ENCODE measurements at regions not wholly inside any gene's neighbourhood (a gene's known extent, or its start where the extent isn't known, plus 50 kb on each side); places are given as distances from the start of the nearest gene placed in this dataset.
"Not testable (repeated sequence)": the region's sequence is repeated elsewhere in the genome, so short reads cannot be mapped to it uniquely, and the experiment has no call there.

DNA sequence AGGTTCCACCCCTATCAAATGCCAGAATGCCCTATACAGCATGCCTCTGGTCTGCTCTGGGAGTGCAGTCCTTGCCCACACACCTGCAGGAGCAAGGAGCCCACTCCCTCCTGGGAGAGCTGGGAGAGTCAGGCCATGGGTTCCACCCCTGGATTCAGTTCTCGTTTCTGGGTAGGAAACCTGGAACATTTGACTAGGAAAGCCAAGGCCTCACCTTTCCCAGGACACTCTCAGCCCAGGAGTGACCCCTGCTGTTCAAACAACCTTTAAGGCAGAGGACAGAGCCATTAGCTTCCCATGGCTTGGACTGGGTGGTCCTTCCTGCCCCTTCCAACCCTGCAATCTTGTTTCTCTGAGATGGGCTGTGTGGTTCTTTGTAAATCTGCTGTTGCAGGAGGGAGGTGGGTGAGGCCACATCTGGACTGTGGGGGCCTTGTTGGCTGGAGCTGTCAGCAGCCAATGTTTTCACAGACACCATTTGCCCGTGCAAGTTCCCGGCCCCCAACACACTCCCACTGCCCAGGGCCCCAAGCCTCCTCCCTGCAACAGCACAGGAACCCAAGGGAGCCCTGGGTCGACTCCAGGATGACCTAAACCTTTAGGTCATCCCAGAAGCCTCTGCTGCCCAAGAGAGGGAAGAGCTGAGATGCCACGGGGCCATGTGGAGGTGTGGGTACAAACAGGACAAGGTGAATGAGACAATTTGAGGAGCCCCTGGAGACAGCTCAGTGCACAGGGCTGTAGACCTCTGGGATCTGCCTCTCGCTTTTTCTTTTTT is 104.4 kb downstream of the PJA1 start:
- DNase-seq, result no peak

DNA sequence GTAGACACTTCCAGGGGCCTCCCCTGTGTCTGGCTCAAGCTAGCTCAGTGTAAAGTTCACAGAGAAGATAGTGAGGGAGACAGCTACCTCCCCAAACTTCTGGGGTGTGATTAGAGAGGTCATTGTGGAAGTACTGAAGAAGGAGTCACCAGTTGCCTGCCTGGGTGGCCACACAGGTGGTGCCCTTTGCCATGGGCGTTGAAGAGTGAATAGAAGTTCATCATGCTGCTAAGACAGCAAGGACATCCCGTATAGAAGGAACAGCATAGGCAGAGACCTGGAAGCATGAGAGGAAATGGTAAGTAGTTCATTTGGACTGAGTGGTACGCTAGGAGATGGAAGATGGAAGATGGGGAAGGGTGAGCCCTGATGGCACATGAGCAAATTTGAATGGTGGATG is 110.1 kb downstream of the PJA1 start:
- DNase-seq, result no peak

DNA sequence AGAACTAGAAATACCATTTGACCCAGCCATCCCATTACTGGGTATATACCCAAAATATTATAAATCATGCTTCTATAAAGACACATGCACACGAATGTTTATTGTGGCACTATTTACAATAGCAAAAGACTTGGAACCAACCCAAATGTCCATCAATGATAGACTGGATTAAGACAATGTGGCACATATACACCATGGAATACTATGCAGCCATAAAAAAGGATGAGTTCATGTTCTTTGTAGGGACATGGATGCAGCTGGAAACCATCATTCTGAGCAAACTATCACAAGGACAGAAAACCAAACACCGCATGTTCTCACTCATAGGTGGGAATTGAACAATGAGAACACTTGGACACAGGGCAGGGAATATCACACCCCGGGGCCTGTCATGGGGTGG is 110.8 kb downstream of the PJA1 start:
- not testable (repeated sequence) for DNase-seq

DNA sequence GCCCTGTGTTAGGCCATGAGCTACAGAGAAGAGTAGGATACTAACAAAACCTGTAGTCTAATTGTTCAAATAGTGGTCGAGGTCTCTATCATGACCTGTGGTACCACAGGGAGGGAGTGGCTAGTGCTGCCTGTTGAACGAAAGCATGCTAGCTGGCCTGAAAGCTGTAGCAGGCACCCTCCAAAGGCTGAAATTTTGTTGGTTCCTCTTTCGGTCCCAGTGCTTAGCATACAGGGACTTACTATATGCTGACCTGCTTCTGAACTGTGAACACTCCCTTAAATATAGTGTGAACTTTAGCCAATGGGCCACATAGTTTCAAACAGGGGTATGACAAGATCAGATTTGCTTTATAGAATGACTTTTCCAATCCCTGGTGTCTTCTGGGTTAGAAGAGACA is 113.4 kb downstream of the PJA1 start:
- DNase-seq, result no peak

DNA sequence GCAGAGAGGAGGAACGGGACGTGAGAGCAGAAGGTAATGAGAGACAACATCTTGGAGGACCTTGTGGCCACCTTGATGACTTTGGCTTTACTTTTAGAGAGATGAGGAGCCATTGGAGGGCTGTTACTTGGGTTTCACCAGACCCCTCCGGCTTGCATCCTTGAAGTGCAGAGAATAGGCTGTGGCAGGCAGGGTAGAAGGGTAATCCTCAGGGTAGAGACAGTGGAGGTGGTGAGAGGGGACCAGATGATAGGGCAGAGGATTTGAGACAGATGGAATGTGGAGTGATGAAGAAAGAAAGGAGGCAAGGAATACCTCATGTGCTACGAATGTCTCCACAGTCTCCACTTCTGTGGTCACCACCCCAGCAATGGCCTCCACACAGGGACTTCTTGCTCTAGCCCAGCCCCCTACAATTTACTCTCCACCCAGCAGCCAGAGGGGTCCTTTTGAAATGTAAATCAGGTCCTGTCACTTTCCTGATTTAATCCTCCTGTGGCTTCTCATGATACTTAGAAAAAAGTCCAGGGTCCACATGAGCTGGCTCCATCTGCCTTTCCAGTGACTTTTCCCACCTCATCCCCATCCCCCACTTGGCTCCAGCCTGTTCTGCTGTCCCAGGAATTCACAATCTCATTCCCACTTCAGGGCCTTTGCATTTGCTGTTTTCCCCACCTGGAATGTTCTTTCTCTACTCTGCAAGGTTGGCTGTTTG is 115.0 kb downstream of the PJA1 start:
- no peak for DNase-seq

DNA sequence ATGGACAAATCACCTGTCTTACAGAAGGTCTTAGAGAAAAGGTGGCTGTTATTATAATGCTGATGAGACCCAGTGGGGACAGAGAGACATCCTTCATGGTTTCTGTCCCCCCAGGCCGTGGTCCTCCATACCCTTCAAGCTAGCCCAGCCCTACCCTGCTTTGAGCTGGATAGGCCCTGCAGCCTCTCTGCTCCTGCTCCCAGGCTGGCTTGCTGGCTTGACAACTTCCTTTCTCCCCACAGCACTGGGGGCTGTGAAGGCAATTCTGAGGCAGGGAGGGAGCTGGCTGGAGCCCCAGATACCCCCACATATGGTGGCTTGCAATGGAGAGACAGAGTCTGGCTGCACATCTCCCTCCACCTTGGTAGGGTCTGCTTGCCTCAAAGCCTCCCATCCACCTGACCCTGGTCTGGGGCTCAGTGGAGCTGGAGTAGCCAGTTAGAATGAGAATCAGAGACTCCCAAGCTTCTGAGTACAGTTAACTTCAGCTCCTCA is 118.2 kb downstream of the PJA1 start:
- no peak for DNase-seq

DNA sequence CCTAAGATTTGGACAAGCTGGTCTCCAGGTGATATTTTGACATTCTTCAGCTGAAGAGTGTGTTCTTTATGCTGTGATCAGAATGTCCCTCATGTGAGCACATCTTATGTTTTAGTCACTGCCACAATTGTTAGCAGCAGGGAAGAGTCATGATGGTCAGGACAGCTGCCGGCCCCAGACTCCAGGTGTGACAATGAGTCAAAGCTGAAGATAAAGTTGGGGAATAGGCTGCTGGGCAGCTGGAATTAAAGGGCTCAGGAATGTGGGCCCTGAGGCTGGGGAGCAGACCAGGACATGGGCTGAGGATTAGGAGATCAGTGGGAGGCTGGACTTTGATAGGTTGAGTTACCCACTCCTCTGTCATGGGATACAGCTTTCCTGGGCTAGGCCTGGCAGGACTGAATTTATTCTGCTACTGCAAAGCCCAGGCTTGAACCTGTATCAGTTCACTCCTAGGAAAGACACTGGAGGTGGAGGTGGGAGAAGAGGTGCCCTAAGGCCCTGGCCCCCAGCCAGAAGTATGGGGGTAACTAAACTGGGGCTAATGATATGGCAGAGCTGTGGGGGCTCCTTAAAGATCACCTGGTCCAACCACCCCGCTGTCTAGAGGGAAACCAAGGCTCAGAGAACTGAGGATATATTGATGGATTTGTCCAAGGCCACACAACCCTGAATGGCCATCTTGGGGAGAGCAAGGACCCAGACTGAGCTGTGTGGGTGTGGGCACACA is 119.5 kb downstream of the PJA1 start:
- DNase-seq, result no peak

DNA sequence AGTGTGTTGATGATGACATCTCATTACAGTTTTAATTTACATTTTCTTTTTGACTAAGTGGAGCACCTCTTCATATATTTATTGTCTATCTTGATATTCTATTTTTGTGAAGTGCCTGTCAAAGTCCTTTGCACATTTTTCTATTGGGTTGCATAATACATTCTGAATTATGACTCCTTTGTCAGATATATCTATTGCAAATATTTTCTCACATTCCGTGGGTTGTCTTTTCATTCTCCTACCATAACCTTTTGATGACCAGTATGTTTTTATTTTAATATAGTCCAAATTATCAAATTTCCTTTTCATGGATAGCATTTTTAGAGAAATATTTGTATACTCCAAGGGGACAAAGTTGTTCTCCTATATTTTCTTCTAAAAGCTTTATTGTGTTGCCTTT is 126.4 kb downstream of the PJA1 start:
- DNase-seq, result no peak

DNA sequence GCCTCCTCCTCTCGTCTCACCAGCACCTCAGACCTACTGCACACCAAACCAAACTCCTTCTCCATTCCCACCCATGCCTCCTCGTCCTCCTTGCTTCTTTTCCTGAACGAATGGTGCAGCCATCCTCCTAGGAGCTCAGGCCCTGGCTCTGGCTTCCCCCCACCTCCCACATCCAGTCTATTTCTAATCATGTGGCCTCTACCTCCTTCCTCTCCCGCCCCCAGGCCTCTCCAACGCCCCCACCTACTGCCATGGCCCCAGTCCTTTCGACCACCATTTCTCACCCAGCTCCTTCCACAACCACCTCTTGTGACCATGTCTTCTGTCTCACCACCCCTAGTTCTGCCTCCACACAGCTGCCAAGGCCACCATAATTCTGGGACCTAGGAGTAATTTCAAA is 127.1 kb downstream of the PJA1 start:
- no peak for DNase-seq

DNA sequence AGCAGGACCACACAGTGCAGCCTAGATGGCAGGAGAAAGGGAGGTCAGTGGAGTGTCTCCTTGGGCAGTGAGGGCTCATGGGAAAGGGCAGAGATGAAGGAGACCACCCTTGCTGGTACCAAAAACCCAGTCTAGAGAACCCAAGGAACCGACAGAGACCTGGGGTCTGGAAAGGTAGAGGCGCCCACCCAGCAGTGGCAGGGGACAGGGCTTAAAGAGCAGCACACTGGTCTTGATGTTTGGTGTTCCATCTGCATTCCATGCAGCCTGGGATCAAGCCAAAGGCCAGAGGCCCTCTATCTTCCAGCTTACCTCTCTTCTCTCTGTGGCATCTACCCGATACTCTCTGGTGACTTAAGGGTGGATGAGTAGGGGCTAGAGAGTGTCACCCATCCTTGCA is 127.5 kb downstream of the PJA1 start:
- no peak for DNase-seq

DNA sequence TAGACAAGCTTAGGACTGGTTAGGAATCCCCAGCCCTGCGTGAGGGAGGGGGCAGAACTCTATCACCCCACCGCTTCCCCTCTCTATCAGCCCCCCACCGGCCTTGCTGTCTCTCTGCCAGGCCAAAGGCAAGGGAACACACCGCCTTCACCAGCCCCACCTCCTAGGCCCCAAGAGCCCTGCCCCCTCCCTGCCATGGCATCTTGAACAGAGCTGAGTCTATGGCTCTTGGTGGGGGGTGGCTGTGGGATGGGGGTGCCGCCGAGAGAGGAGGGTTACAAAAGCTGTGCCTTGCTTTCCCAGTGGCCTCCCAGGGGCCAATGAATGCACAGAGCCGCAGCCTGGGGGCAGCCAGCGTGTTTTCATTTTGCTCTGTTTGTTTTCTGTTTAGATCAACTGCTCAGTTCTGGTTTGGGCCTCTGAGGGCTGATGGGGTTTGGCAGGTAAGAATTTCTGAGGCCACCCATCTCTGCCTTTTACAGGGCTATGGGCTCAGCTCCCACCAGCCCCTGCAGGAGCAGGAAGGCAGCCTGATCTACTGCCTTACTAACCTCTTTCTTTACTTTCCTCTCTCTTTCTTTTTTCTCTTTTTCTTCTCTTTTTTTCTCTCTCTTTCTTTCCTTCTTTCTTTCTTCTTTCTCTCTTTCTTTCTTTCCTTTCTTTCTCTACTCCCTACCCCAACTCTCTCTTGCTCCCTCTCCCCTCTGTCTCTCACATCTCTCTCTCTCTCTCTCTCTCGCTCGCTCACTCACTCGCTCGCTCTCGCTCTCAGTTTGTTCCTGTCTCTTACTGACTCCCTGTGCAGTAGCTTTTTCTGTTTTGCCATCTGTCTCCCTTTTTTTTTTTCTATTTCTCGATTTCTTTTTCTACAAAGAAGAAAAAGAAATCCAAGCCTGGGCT is 128.3 kb downstream of the PJA1 start:
- DNase-seq, result no peak

DNA sequence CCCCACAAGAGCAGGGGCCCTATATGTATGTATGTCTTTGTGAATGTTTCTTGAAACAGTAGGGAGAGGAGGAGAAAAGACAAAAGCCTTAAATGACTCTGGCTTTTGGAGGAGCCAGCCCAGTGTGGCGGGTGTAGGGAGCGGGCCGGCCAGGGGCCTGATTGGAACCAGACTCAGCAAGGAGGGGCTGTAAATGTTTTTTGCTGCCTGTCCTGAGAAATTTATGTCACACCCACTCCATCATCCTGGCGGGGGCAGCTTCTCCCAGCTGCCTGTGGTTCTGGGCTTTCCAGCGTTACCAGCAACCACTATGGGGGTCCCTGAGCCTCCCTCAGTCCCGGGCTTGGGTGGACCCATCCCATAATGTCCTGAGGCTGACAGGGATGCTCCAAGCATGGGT is 130.8 kb downstream of the PJA1 start:
- DNase-seq, result no peak

DNA sequence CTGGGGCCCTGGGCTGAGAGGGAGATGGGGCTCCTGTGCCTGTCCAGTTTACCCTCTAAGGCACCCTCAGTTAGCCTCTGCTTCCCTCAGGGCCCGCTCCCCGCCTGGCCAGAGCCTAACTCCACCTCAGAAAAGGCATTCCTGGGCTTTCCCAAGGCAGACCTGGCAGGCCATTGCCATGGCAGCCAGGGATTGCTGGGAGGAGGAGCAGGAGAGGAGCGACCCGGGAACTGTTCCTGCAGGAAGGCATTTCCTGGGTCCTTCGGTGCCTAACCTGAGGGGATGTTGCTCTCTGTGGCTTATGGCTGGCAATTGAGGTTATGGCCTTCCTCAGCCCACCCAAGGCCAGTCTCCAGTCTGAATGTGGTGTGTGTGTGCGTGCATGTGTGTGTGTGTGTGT is 131.3 kb downstream of the PJA1 start:
- DNase-seq, result no peak

DNA sequence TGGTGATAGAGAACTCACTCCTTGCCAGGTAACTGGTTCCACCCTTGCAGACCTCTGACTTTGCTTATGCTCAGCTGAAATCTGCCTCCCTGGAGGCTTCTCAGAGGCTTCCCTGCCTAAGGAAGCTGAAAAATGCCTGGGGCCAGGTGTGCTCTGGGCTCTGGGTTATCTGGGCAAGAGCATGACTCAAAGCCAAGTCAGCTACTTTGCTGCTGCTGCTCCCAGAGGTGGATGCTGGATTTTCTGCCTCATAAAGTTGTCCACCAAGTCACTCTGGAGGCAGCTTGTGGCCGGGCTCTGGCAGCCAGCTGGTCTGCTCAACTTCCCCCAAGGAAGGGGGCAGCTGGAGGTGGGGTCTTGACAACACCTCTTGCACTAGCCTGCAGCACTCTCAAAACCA is 132.7 kb downstream of the PJA1 start:
- DNase-seq, result no peak

DNA sequence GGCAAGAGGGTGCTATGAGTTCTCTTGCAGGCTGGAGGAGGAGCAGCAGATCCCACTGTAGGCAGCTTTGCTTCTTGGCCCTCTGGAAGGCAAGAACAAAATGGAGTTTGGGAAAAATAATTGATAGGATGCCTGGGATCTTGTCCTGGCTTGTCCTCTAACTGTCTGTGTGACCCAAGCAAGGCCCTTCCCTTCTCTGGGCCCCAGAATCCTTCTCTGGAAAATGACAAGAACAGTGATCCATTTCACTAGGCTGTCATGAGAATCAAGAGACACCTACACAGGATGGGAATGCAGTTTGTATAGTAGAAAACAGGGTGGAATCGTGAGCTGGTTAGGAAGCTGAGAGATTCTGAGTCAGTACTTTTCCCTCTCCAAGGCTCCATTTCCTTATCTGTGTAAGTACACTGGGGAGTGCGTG is 133.3 kb downstream of the PJA1 start:
- DNase-seq, result no peak

DNA sequence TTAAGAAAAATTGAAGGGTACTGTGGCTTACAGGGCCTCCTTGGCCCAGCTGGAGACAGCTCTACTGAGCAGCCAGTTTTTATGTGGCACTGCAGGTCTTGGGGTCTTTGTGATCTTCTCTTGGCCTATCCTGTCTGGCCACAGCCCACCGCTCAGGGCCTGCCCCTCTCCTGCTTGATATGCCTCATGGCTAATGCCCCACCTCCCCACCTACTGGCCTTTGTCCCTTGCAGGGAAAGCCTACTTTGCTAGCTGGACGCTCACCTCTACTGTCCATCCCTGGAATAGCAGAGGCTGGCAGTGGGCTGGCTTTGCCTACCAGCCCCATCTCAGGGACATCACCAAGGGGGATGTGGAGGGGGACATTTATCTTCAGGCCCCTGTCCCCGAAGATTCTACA is 134.1 kb downstream of the PJA1 start:
- no peak for DNase-seq

DNA sequence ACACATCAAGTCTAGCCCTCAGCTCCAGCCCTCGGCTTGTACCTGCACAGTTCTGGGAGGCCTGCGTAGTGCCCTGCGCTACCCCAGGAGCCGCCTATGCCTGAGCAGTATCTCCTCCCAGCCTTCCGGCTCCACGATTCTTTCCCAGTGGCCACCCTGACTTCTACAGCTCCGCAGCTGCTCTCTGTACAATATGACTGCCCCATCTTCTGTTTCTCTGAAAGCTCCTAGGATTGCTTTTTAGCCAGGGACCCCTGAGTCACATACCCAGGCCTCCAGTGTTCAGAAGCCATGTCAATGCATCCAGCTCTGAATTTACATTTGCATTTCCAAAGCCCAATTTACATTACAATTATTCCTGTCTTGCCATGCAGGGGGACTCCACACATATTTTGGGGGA is 135.5 kb downstream of the PJA1 start:
- DNase-seq, result no peak

DNA sequence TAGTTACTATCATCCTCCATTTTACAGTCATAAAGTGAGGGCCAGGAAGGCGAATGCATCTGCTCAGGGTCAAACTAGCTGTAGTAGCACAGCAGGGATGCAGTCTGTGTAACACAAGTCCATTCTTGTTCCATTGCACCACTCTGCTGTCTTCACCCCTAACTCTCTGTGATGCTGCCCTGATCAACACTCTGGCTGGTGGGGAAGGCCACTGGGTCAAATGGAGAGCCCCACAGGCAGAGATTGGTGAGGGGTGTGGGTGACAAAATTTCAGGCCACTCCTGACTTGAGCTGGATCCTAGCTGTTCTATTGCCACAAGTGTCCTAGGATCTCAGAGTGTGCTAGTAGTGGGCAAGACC is 136.5 kb downstream of the PJA1 start:
- no peak for DNase-seq

DNA sequence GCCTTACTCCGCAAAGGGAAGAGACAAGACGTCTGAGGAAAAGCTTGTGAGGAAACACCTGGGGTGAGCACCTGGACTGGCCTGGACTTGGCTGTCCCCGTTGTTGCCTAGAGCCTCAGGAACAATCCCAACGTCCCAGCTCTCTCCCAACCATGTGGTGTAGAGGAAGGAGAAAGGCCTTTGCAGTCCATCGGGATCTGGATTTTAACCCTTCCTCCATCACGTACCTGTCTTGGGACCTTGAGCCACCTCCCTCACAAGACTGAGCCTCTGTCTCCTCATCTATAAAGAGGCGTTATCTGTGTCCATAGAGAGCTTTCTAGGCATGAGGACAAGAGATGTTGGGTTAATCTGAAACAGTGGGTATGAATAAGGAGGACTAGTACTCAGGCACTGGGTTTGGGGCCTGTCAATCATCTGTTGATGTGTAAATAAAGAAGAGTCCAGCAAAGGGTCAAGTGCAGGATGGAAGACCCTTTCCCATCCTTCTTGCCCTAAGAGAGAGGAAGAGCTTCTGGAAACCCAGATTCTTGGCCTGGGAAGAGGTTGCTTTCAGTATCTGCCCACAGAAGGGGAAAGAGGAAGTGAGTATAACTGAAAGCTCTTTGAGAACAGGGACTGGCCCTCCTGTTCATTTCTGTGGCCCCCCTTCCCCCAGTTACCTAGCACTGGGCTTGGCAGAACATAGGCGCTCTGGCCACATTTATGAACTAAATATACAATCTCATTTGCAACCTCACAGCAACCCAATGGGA is 137.1 kb downstream of the PJA1 start:
- peak; percentile 1 for DNase-seq

DNA sequence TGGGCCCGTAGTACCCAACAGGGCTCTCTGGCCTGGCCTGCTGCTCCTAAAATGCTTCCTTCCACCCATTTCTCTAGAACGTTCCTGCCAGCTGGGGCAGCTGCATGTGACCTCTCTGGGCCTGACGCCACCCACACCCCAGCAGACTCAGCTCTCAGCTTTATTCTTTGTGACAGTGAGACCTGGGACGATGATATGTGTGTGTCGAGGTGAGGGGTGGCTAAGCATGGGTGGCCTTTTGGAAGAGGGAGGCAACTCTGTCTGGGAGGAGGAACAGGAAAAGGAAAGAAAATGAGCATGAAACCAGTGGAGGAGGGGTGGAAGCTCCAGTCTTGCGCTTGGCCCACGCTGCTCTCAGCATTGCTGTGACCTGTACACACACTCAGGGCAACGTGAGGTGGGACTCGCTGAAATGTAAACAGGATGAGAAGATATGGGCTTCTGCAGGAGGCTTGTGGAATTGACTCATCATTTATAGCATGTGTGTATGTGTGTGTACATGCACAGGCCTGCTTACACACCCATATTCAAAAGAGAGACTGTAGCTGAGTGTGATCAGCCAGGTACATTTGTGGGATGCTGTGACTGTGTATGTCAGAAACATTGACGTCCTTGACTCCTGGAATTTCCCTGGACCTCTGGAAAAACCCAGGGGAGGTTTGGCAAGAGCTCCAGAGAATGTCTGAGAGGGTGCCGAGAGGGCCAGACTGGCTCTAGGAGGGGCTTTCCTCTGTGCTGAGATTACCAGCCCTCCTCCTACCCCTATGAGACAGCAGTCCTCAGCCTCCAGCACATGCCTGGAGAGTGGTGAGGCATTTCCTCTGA is 137.9 kb downstream of the PJA1 start:
- DNase-seq, result no peak

DNA sequence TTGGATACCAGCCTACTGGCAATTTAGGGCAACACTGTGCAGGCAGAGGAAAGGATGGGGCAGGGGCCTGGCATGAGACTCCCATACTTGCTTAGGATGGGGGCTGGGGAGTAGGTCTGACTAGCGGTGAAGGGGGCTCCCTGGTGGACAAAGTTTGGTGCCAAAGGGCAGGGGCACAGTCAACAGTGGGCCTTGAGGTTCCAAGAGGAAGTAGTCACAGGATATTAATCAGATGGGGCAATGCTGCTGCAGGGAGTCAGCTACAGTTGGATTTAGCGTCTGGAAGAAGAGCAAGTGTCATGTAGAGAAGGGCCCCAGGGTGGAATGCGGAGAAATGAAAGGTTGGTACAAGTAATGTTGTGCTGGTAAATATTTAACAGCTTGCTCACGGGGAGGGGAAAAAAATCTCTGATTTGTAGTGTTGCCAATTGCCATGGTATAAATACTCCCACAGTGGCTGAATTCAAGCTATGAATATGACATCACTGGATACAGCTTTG is 139.4 kb downstream of the PJA1 start:
- DNase-seq, result no peak

Measured in hematopoietic multipotent progenitor cell treated with erythropoietin and hydrocortisone succinate and interleukin-3 and kit ligand, for 6 days (in vitro differentiated cells).